ENCODE measurements at regions not wholly inside any gene's neighbourhood (a gene's known extent, or its start where the extent isn't known, plus 50 kb on each side); places are given as distances from the start of the nearest gene placed in this dataset.

GRCh38 chr16:6008670-6009069 lies 911.1 kb upstream of the EEF2KMT start:
- no peak for ATAC-seq
- TF ChIP-seq ZNF565 (CRISPR knock-in tag; conservative IDR thresholded peaks at IDR 0.05; ENCODE audit: low read depth) (no peak), ZNF8 (CRISPR knock-in tag; IDR thresholded peaks at IDR 0.05) (no peak), ZFP30 (CRISPR knock-in tag; IDR thresholded peaks at IDR 0.05) (no peak), ZNF70 (CRISPR knock-in tag; IDR thresholded peaks at IDR 0.05) (no peak), GLIS3 (CRISPR knock-in tag; IDR thresholded peaks at IDR 0.05) (no peak), PATZ1 (CRISPR knock-in tag; IDR thresholded peaks at IDR 0.05; ENCODE audit: borderline replicate concordance) (no peak), BACH2 (CRISPR knock-in tag; IDR thresholded peaks at IDR 0.05; ENCODE audit: borderline replicate concordance) (no peak), CSDC2 (CRISPR knock-in tag; IDR thresholded peaks at IDR 0.05) (no peak), TSHZ2 (CRISPR knock-in tag; IDR thresholded peaks at IDR 0.05) (no peak), CREB5 (CRISPR knock-in tag; IDR thresholded peaks at IDR 0.05; ENCODE audit: low read depth) (no peak), RARB (CRISPR knock-in tag; IDR thresholded peaks at IDR 0.05) (no peak), ARNTL (CRISPR knock-in tag; IDR thresholded peaks at IDR 0.05; ENCODE audit: borderline replicate concordance, low read depth) (no peak), TCF4 (CRISPR knock-in tag; IDR thresholded peaks at IDR 0.05; ENCODE audit: borderline replicate concordance) (no peak), TOX (CRISPR knock-in tag; IDR thresholded peaks at IDR 0.05; ENCODE audit: borderline replicate concordance) (no peak)

- ATAC-seq = no peak
- no peak for TF ChIP-seq ZFP3 (CRISPR knock-in tag; IDR thresholded peaks at IDR 0.05)
Measured at GRCh38 chr16:5993356-5993755, 895.8 kb upstream of the EEF2KMT start.

GRCh38 chr16:5982979-5983378 lies 885.4 kb upstream of the EEF2KMT start:
- no peak for ATAC-seq
- TF ChIP-seq POU6F1 (CRISPR knock-in tag; IDR thresholded peaks at IDR 0.05; ENCODE audit: borderline replicate concordance, low read depth) (no peak), ZNF565 (CRISPR knock-in tag; conservative IDR thresholded peaks at IDR 0.05; ENCODE audit: low read depth) (no peak), RARB (CRISPR knock-in tag; IDR thresholded peaks at IDR 0.05) (no peak), ZNF8 (CRISPR knock-in tag; IDR thresholded peaks at IDR 0.05) (no peak), ESRRG (CRISPR knock-in tag; IDR thresholded peaks at IDR 0.05) (no peak), ARNTL (CRISPR knock-in tag; IDR thresholded peaks at IDR 0.05; ENCODE audit: borderline replicate concordance, low read depth) (no peak), ISL1 (CRISPR knock-in tag; IDR thresholded peaks at IDR 0.05) (no peak), TOX (CRISPR knock-in tag; IDR thresholded peaks at IDR 0.05; ENCODE audit: borderline replicate concordance) (no peak), BACH2 (CRISPR knock-in tag; IDR thresholded peaks at IDR 0.05; ENCODE audit: borderline replicate concordance) (no peak), CSRNP3 (CRISPR knock-in tag; IDR thresholded peaks at IDR 0.05) (no peak), ZNF70 (CRISPR knock-in tag; IDR thresholded peaks at IDR 0.05) (no peak)

Measured in SK-N-SH treated with all-trans-retinoic acid at 6 μM for 48 hours (cell line).